Liver (tissue), 8 donors: ENCODE measurements at regions not wholly inside any gene's neighbourhood (a gene's known extent, or its start where the extent isn't known, plus 50 kb on each side); places are given as distances from the start of the nearest gene placed in this dataset.

Experiments
- DNase-seq: peaks from one replicate; pipeline ENCODE4 v3.0.0-alpha.2; 2017; ENCODE audit warnings: low spot score
- H3K27ac ChIP-seq, 2 donors: one replicate each; pipeline ENCODE4 v1.7.0; 2013; ENCODE audit warnings: inconsistent platforms in 2 of 2, low read length in 2 of 2, control low read depth in 1 of 2, low read depth in 1 of 2, mild to moderate bottlenecking in 1 of 2
- H3K27me3 ChIP-seq, 4 donors: one replicate each; pipeline versions ENCODE4 v1.6.1 to v1.7.0; 2013; ENCODE audit warnings: low read length in 3 of 4, inconsistent platforms in 1 of 4, mild to moderate bottlenecking in 1 of 4, moderate library complexity in 1 of 4; ENCODE audit not compliant: control insufficient read depth in 4 of 4, insufficient read depth in 4 of 4
- H3K36me3 ChIP-seq, 4 donors: one replicate each; pipeline versions ENCODE4 v1.6.1 to v1.7.0; 2013; ENCODE audit warnings: low read length in 3 of 4, mild to moderate bottlenecking in 3 of 4, low read depth in 1 of 4, moderate library complexity in 1 of 4; ENCODE audit not compliant: control insufficient read depth in 4 of 4, insufficient read depth in 3 of 4
- H3K4me1 ChIP-seq, 4 donors: one replicate each; pipeline versions ENCODE4 v1.6.1 to v1.7.0; 2013; ENCODE audit warnings: low read length in 3 of 4, mild to moderate bottlenecking in 3 of 4, moderate library complexity in 1 of 4; ENCODE audit not compliant: control insufficient read depth in 4 of 4, insufficient read depth in 4 of 4
- H3K4me3 ChIP-seq, 3 donors: one replicate each; pipeline versions ENCODE4 v1.6.1 to v1.7.0; 2013; ENCODE audit warnings: low read length in 3 of 3, control low read depth in 1 of 3, low read depth in 1 of 3, mild to moderate bottlenecking in 1 of 3
- H3K9ac ChIP-seq, 2 donors: one replicate each; pipeline ENCODE4 v1.7.0; 2013; ENCODE audit warnings: low read length in 2 of 2, mild to moderate bottlenecking in 2 of 2, moderate library complexity in 2 of 2, control low read depth in 1 of 2, low read depth in 1 of 2
- H3K9me3 ChIP-seq, 4 donors: one replicate each; pipeline versions ENCODE4 v1.6.1 to v1.7.0; 2013; ENCODE audit warnings: low read length in 3 of 4; ENCODE audit not compliant: control insufficient read depth in 4 of 4
- ATF3 ChIP-seq: IDR thresholded peaks from 2 replicates; pipeline ENCODE4 v1.6.1; 2016; ENCODE audit warnings: antibody characterized with exemption
- CTCF ChIP-seq: fragments of 150-350 bp; IDR thresholded peaks from 2 replicates; pipeline ENCODE4 v1.5.1; 2017; ENCODE audit warnings: improper control_type of control experiment, low read depth, low read length; ENCODE audit not compliant: missing input control
- FOXA2 ChIP-seq: IDR thresholded peaks from 2 replicates; pipeline ENCODE4 v1.6.1; 2016; ENCODE audit warnings: antibody characterized with exemption
- GABPA ChIP-seq, 2 donors: IDR thresholded peaks in 1 of 2; conservative IDR thresholded peaks in 1 of 2; 2 replicates each; pipeline ENCODE4 v1.6.1; 2016; ENCODE audit warnings: antibody characterized with exemption in 2 of 2, mild to moderate bottlenecking in 1 of 2, moderate library complexity in 1 of 2
- HNF4A ChIP-seq, 2 donors: conservative IDR thresholded peaks; 2 replicates each; pipeline ENCODE4 v1.6.1; 2016; ENCODE audit warnings: antibody characterized with exemption in 2 of 2, mild to moderate bottlenecking in 2 of 2
- HNF4G ChIP-seq: IDR thresholded peaks from 2 replicates; pipeline ENCODE4 v1.6.1; 2016; ENCODE audit warnings: antibody characterized with exemption
- MAX ChIP-seq: IDR thresholded peaks from 2 replicates; pipeline ENCODE4 v1.6.1; 2016; ENCODE audit warnings: antibody characterized with exemption
- NR2F2 ChIP-seq: IDR thresholded peaks from 2 replicates; pipeline ENCODE4 v1.6.1; 2016; ENCODE audit warnings: antibody characterized with exemption
- RAD21 ChIP-seq, 2 donors: IDR thresholded peaks; 2 replicates each; pipeline ENCODE4 v1.6.1; 2016; ENCODE audit warnings: antibody characterized with exemption in 2 of 2, mild to moderate bottlenecking in 2 of 2
- REST ChIP-seq: IDR thresholded peaks from 2 replicates; pipeline ENCODE4 v1.6.1; 2016; ENCODE audit warnings: antibody characterized with exemption, mild to moderate bottlenecking
- RXRA ChIP-seq, 2 donors: IDR thresholded peaks; 2 replicates each; pipeline ENCODE4 v1.6.1; 2017 to 2018; ENCODE audit warnings: antibody characterized with exemption in 2 of 2, mild to moderate bottlenecking in 1 of 2
- SP1 ChIP-seq: IDR thresholded peaks from 2 replicates; pipeline ENCODE4 v1.6.1; 2018; ENCODE audit warnings: antibody characterized with exemption, mild to moderate bottlenecking
- TAF1 ChIP-seq: conservative IDR thresholded peaks from 2 replicates; pipeline ENCODE4 v1.6.1; 2016; ENCODE audit warnings: antibody characterized with exemption, mild to moderate bottlenecking
- YY1 ChIP-seq: IDR thresholded peaks from 2 replicates; pipeline ENCODE4 v1.6.1; 2016; ENCODE audit warnings: antibody characterized with exemption, mild to moderate bottlenecking
- WGBS: extraction: QIAGEN DNeasy Blood & Tissue Kit; methylation state at CpG from one replicate; pipeline ENCODE4 v1.1.7; 2013; 5-methylcytosine and 5-hydroxymethylcytosine counted together
- donor health status: healthy.
- donor health status: healthy.
- donor health status: healthy.
- donor health status: healthy.
- donor health status: healthy.

- WGBS, result 61% methylated on average over 1 of the region's 1 CpG
- H3K9ac ChIP-seq, result no peak overlapping the region
- no peaks in the 10 kb centered on the region for H3K27me3 ChIP-seq
- no peak overlapping the region for H3K27ac ChIP-seq
- no peaks in the 10 kb centered on the region for H3K4me1 ChIP-seq
- TF ChIP-seq ATF3 (no peak), HNF4A (conservative IDR thresholded peaks at IDR 0.05) (no peak), TAF1 (no peak), CTCF (no peak), YY1 (no peak), RXRA (IDR thresholded peaks at IDR 0.05) (no peak), MAX (no peak), HNF4G (no peak), FOXA2 (no peak)
- H3K4me3 ChIP-seq, result no peak overlapping the region
- no peaks in the 10 kb centered on the region for H3K36me3 ChIP-seq
- DNase-seq, result no peak
- no peaks in the 10 kb centered on the region for H3K9me3 ChIP-seq
Measured at GRCh38 chr4:181711387-181711786, 531.8 kb upstream of the TENM3 start.

GRCh38 chr4:181728305-181728966 lies 514.8 kb upstream of the TENM3 start:
- Histone ChIP-seq H3K27ac (no peak overlapping the region), H3K9me3 (peaks cover 0 to 2% (median 0%) of the 10 kb centered on the region in 4 donors)

More at GRCh38 chr4:181728305-181728966, 514.8 kb upstream of the TENM3 start:
- Histone ChIP-seq H3K4me1 (no peaks in the 10 kb centered on the region), H3K9ac (no peak overlapping the region), H3K36me3 (no peaks in the 10 kb centered on the region), H3K27me3 (no peaks in the 10 kb centered on the region), H3K4me3 (no peak overlapping the region)
- 51% methylated on average over 5 of the region's 5 CpGs for WGBS
- TF ChIP-seq HNF4G (no peak), YY1 (no peak), NR2F2 (no peak), REST (no peak), TAF1 (no peak), GABPA (IDR thresholded peaks at IDR 0.05 in 1 of 2, conservative IDR thresholded peaks at IDR 0.05 in 1 of 2) (no peak), RAD21 (IDR thresholded peaks at IDR 0.05) (no peak), RXRA (IDR thresholded peaks at IDR 0.05) (no peak), SP1 (no peak), HNF4A (conservative IDR thresholded peaks at IDR 0.05) (no peak), CTCF (no peak)
- no peak for DNase-seq
